ENCODE measurements at regions not wholly inside any gene's neighbourhood (a gene's known extent, or its start where the extent isn't known, plus 50 kb on each side); places are given as distances from the start of the nearest gene placed in this dataset.

- no peak for TF ChIP-seq CTCF (IDR thresholded peaks at IDR 0.05)
- TF ChIP-seq EZH2 (IDR thresholded peaks at IDR 0.05; ENCODE audit: borderline replicate concordance, insufficient read depth, low read depth, low read length, poor library complexity, severe bottlenecking): no peak
These were observed 404.9 kb downstream of the AEBP2 start for GRCh38 chr12:19844224-19844623.

All from B cell (primary cell).